Kidney (tissue), 13 donors: ENCODE measurements at regions not wholly inside any gene's neighbourhood (a gene's known extent, or its start where the extent isn't known, plus 50 kb on each side); places are given as distances from the start of the nearest gene placed in this dataset.

Experiments
- DNase-seq, 5 donors: peaks; one replicate each; pipeline ENCODE4 v3.0.0-alpha.2; 2013 to 2020
- FAIRE-seq: peaks from 2 replicates; lab custom pipeline; 2012; peaks lifted over from hg19 to GRCh38; lab: Jason Lieb, UNC
- H3K27ac ChIP-seq, 2 donors: one replicate each; pipeline ENCODE4 v1.7.0; 2013; ENCODE audit warnings: low read depth in 2 of 2, low read length in 2 of 2, inconsistent platforms in 1 of 2
- H3K27me3 ChIP-seq: one replicate; pipeline ENCODE4 v1.7.1; 2013; ENCODE audit warnings: low read length, inconsistent platforms; ENCODE audit not compliant: control insufficient read depth, insufficient read depth
- H3K36me3 ChIP-seq, 3 donors: one replicate each; pipeline versions ENCODE4 v1.7.0 to v1.7.1; 2013; ENCODE audit warnings: low read length in 3 of 3, control low read depth in 1 of 3, inconsistent platforms in 1 of 3; ENCODE audit not compliant: insufficient read depth in 3 of 3, control insufficient read depth in 2 of 3
- H3K4me1 ChIP-seq, 3 donors: one replicate each; pipeline versions ENCODE4 v1.7.0 to v1.7.1; 2013; ENCODE audit warnings: low read length in 3 of 3, inconsistent platforms in 1 of 3, low read depth in 1 of 3; ENCODE audit not compliant: control insufficient read depth in 2 of 3, insufficient read depth in 2 of 3
- H3K4me3 ChIP-seq, 3 donors: one replicate each; pipeline versions ENCODE4 v1.7.0 to v1.8.1; 2013; ENCODE audit warnings: low read length in 3 of 3, control low read depth in 1 of 3, inconsistent platforms in 1 of 3
- H3K9ac ChIP-seq, 3 donors: one replicate each; pipeline versions ENCODE4 v1.7.0 to v1.7.1; 2013; ENCODE audit warnings: low read length in 3 of 3, control low read depth in 1 of 3, inconsistent platforms in 1 of 3
- H3K9me3 ChIP-seq, 3 donors: one replicate each; pipeline versions ENCODE4 v1.7.0 to v1.7.1; 2013; ENCODE audit warnings: low read length in 3 of 3, control low read depth in 1 of 3, inconsistent platforms in 1 of 3; ENCODE audit not compliant: control insufficient read depth in 2 of 3, insufficient read depth in 1 of 3
- intact Hi-C: fragments of 100-400 bp; cut with DNase I; formaldehyde crosslinking; loops from one replicate; pipeline ENCODE4 v1.11.1; 2022
- TF ChIP-seq, protein P1 (sequence below): IDR thresholded peaks from 3 replicates; pipeline ENCODE4 v1.5.1; 2012; ENCODE audit warnings: mild to moderate bottlenecking, moderate library complexity, borderline replicate concordance; ENCODE audit not compliant: insufficient read depth; ENCODE audit errors: extremely low read depth
- donor health status: control.
- donor health status: control.
- donor health status: control.
- donor health status: control.
- donor health status: control.
- donor health status: DM: yes; HTN: yes; CAD: no.
- donor health status: Normal renal cell carcinoma (clear cell type).

DNA sequence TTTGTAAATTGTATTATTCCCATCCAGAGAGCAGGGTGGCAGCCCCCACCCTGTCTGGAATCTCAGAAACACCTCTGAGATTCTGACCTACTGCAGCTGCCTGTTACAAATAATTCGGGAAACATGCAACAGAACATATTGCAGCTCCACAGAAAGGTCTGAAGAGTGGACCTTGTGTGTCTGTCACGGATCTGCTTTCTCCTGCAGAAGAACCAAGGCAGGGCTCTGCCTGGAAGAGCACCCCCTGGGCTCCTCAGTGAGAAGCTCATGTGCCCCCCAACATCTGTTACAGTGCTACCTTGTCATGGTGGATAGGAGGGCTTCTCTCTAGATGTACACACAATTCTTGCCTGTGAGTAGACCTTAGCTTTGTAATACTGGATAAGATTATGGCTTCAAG, 286.6 kb upstream of the GATB start:
- no peaks in the 10 kb centered on the region for H3K27me3 ChIP-seq
- DNase-seq (no peak), FAIRE-seq (no peak)
- TF ChIP-seq, protein P1, sequence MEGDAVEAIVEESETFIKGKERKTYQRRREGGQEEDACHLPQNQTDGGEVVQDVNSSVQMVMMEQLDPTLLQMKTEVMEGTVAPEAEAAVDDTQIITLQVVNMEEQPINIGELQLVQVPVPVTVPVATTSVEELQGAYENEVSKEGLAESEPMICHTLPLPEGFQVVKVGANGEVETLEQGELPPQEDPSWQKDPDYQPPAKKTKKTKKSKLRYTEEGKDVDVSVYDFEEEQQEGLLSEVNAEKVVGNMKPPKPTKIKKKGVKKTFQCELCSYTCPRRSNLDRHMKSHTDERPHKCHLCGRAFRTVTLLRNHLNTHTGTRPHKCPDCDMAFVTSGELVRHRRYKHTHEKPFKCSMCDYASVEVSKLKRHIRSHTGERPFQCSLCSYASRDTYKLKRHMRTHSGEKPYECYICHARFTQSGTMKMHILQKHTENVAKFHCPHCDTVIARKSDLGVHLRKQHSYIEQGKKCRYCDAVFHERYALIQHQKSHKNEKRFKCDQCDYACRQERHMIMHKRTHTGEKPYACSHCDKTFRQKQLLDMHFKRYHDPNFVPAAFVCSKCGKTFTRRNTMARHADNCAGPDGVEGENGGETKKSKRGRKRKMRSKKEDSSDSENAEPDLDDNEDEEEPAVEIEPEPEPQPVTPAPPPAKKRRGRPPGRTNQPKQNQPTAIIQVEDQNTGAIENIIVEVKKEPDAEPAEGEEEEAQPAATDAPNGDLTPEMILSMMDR, result no peak
- intact Hi-C loops, result no loop called here
- H3K27ac ChIP-seq, result no peak overlapping the region
- H3K9me3 ChIP-seq, result peaks cover 0 to 2% (median 0%) of the 10 kb centered on the region in 3 donors
- peaks cover 0 to 4% (median 0%) of the 10 kb centered on the region in 3 donors for H3K4me1 ChIP-seq
- H3K9ac ChIP-seq, result no peak overlapping the region
- H3K36me3 ChIP-seq, result no peaks in the 10 kb centered on the region
- H3K4me3 ChIP-seq, result no peak overlapping the region

DNA sequence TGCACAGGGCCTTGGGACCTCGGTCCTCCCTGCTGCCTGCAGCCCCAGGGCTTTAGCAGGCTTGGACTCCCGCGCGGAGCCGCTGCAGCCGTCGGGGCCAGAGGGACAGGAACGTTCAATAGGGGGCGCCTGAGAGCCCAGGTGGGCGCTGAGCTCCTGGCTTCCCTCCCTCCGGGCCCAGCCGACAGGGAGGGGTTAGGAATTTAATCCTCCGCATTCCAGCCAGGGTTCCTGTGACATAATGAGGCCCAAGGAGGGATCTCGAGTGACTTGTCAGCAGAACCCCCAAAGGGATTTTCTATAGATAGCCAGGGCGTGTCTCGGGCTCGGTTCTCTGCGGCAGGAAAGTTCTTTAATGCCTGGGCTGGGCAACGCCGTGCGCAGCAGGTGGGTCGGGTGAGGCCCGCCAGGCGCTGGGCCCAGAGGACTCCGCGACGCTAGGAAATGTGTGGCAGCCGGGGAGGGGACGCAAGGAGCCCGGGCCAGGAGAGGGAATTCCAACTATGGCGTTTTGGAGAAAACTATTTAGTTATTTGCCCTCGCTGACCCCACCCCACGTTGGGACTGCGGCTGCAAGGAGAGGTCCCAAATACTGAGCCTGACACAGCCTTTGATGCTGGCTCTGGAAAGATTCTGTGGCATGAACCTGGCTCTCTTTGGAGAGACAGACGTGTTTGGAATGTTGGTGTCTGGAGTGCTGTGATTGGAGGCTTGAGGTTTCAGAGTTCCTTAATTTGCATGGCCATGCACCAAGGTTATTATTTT, 285.2 kb upstream of the GATB start:
- FAIRE-seq, result no peak
- Histone ChIP-seq H3K9me3 (peaks cover 0 to 2% (median 0%) of the 10 kb centered on the region in 3 donors), H3K4me3 (peak overlapping the region in 2 of 3 donors; percentile 36 to 42), H3K4me1 (peaks cover 0 to 4% (median 0%) of the 10 kb centered on the region in 3 donors), H3K27me3 (no peaks in the 10 kb centered on the region), H3K9ac (peak overlapping the region in 1 of 3 donors; percentile 16), H3K36me3 (no peaks in the 10 kb centered on the region), H3K27ac (no peak overlapping the region)
- TF ChIP-seq, protein P1, result peak; percentile 56
- intact Hi-C loops, result no loop called here
- peak; percentile 78 to 91 (median 88) for DNase-seq

- H3K4me1 ChIP-seq, result peaks cover 0 to 4% (median 0%) of the 10 kb centered on the region in 3 donors
- peak overlapping the region in 1 of 3 donors; percentile 42 for H3K4me3 ChIP-seq
- peaks cover 0 to 2% (median 0%) of the 10 kb centered on the region in 3 donors for H3K9me3 ChIP-seq
- H3K27ac ChIP-seq, result no peak overlapping the region
- intact Hi-C loops, result no loop called here
- DNase-seq, result peak in 1 of 5 donors; percentile 47
- no peak for FAIRE-seq
- TF ChIP-seq, protein P1, result no peak
- H3K27me3 ChIP-seq, result no peaks in the 10 kb centered on the region
- peak overlapping the region in 1 of 3 donors; percentile 16 for H3K9ac ChIP-seq
- no peaks in the 10 kb centered on the region for H3K36me3 ChIP-seq
These were observed 284.6 kb upstream of the GATB start for GRCh38 chr4:152045449-152045806.
